Neural cell (in vitro differentiated cells): ENCODE measurements at regions not wholly inside any gene's neighbourhood (a gene's known extent, or its start where the extent isn't known, plus 50 kb on each side); places are given as distances from the start of the nearest gene placed in this dataset.

Experiments
- H2AFZ ChIP-seq: fragments of 200-600, 300-800 bp; sonication (generic), shearing (Covaris generic); 2 replicates; pipeline ENCODE4 v1.6.0; 2014; ENCODE audit warnings: low read depth, mild to moderate bottlenecking, antibody characterized with exemption, low read length, moderate library complexity
- H3F3A ChIP-seq: fragments of 200-600 bp; shearing (Covaris generic); 2 replicates; pipeline ENCODE4 v1.6.1; 2016; ENCODE audit warnings: mild to moderate bottlenecking, moderate library complexity, mixed read lengths, antibody characterized with exemption, low read length; ENCODE audit not compliant: insufficient read depth, poor library complexity, severe bottlenecking
- H3K27ac ChIP-seq: fragments of 200-600, 300-800 bp; sonication (generic), shearing (Covaris generic); 2 replicates; pipeline ENCODE4 v1.5.1; 2014; ENCODE audit warnings: mild to moderate bottlenecking, low read length, moderate library complexity
- H3K27me3 ChIP-seq: fragments of 300-800, 200-600 bp; sonication (generic), shearing (Covaris generic); 2 replicates; pipeline ENCODE4 v1.6.0; 2014; ENCODE audit warnings: mild to moderate bottlenecking, low read depth, low read length, moderate library complexity; ENCODE audit not compliant: insufficient read depth
- H3K36me3 ChIP-seq: fragments of 300-800, 200-600 bp; sonication (generic), shearing (Covaris generic); 2 replicates; pipeline ENCODE4 v1.5.1; 2014; ENCODE audit warnings: mild to moderate bottlenecking, antibody characterized with exemption, low read length, moderate library complexity; ENCODE audit not compliant: insufficient read depth
- H3K4me2 ChIP-seq: fragments of 300-800, 200-600 bp; sonication (generic), shearing (Covaris generic); 2 replicates; pipeline ENCODE4 v1.6.0; 2014; ENCODE audit warnings: mild to moderate bottlenecking, low read length
- H3K4me3 ChIP-seq: fragments of 300-800, 200-600 bp; sonication (generic), shearing (Covaris generic); 2 replicates; pipeline ENCODE4 v1.5.1; 2014; ENCODE audit warnings: mild to moderate bottlenecking, low read length, moderate library complexity
- H3K79me2 ChIP-seq: fragments of 200-600 bp; shearing (Covaris generic); replicated peaks from 2 replicates; pipeline ENCODE4 v1.6.0; 2014; ENCODE audit warnings: mild to moderate bottlenecking, low read length, moderate library complexity; ENCODE audit not compliant: insufficient read depth
- H3K9ac ChIP-seq: fragments of 300-800, 200-600 bp; sonication (generic), shearing (Covaris generic); 2 replicates; pipeline ENCODE4 v1.6.1; 2016; ENCODE audit warnings: mild to moderate bottlenecking, low read length, mixed read lengths
- H3K9me2 ChIP-seq: fragments of 200-600 bp; shearing (Covaris generic); 2 replicates; pipeline ENCODE4 v1.6.1; 2016; ENCODE audit warnings: mild to moderate bottlenecking, low read length, mixed read lengths; ENCODE audit not compliant: insufficient read depth
- H3K9me3 ChIP-seq: fragments of 200-600, 300-800 bp; sonication (generic), shearing (Covaris generic); 2 replicates; pipeline ENCODE4 v1.6.1; 2016; ENCODE audit warnings: mild to moderate bottlenecking, mixed run types, low read length, moderate library complexity, mixed read lengths
- H4K20me1 ChIP-seq: fragments of 200-600 bp; shearing (Covaris generic); 2 replicates; pipeline ENCODE4 v1.6.1; 2016; ENCODE audit warnings: mild to moderate bottlenecking, mixed run types; ENCODE audit not compliant: insufficient read depth
- EP300 ChIP-seq: fragments of 450-650 bp; conservative IDR thresholded peaks from 2 replicates; pipeline ENCODE4 v1.6.1; 2014; ENCODE audit warnings: antibody characterized with exemption, mild to moderate bottlenecking, moderate library complexity; ENCODE audit not compliant: poor library complexity, severe bottlenecking
- EZH2 ChIP-seq: fragments of 200-600, 300-800 bp; shearing (Covaris generic), sonication (generic); IDR thresholded peaks from 2 replicates; pipeline ENCODE4 v1.6.1; 2014; ENCODE audit warnings: antibody characterized with exemption, low read length, borderline replicate concordance, mild to moderate bottlenecking; ENCODE audit not compliant: insufficient read depth, poor library complexity, severe bottlenecking
- MXI1 ChIP-seq: fragments of 450-650 bp; conservative IDR thresholded peaks from 2 replicates; pipeline ENCODE4 v1.6.1; 2014; ENCODE audit warnings: antibody characterized with exemption, mild to moderate bottlenecking; ENCODE audit not compliant: poor library complexity, severe bottlenecking
- POLR2AphosphoS5 ChIP-seq: IDR thresholded peaks from 2 replicates; pipeline ENCODE4 v1.6.1; 2012
- RAD21 ChIP-seq: fragments of 450-650 bp; conservative IDR thresholded peaks from 2 replicates; pipeline ENCODE4 v1.6.1; 2014; ENCODE audit warnings: antibody characterized with exemption, mild to moderate bottlenecking, moderate library complexity
- SMC3 ChIP-seq: fragments of 450-650 bp; conservative IDR thresholded peaks from 2 replicates; pipeline ENCODE4 v1.6.1; 2014; ENCODE audit warnings: antibody characterized with exemption, mild to moderate bottlenecking, moderate library complexity; ENCODE audit not compliant: poor library complexity
- TAF1 ChIP-seq: IDR thresholded peaks from 2 replicates; pipeline ENCODE4 v1.6.1; 2012; ENCODE audit warnings: low read depth
- TF ChIP-seq, protein P1 (sequence below): IDR thresholded peaks from 2 replicates; pipeline ENCODE4 v1.6.1; 2012; ENCODE audit warnings: borderline replicate concordance
- TF ChIP-seq, protein P2 (sequence below): fragments of 450-650 bp; IDR thresholded peaks from 2 replicates; pipeline ENCODE4 v1.5.1; 2014; ENCODE audit warnings: antibody characterized with exemption, mild to moderate bottlenecking, moderate library complexity; ENCODE audit not compliant: poor library complexity, severe bottlenecking

DNA sequence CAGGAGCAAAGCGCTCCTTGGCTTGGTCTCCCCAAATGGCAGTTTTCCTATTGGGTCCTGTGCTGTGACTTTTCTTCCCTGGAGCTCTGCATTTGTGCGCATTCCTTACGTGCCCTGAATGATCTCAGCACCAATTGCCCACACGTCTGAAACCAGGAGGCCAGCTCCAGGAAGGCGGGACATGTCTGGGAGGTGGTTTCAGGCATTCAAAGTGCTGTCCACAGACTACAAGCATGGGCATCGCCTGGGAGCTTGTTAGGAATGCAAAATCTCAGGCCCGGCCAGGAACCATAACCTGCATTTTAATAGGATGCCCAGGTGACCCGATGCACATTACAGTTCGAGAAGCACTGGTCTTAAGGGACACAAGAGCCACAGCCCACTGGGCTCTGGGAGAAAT is 239.6 kb downstream of the ANKRD60 start:
- Histone ChIP-seq H3K4me2 (no peak overlapping the region), H3K36me3 (no peaks in the 10 kb centered on the region), H3K4me3 (no peak overlapping the region)

GRCh38 chr20:57988422-57988821 is 240.0 kb downstream of the ANKRD60 start:
- no peaks in the 10 kb centered on the region for H3K27me3 ChIP-seq
- no peaks in the 10 kb centered on the region for H3F3A ChIP-seq
- no peaks in the 10 kb centered on the region for H3K9me3 ChIP-seq
- H2AFZ ChIP-seq: no peak overlapping the region
- H3K4me2 ChIP-seq: no peak overlapping the region
- no peaks in the 10 kb centered on the region for H4K20me1 ChIP-seq
- H3K36me3 ChIP-seq: no peaks in the 10 kb centered on the region
- no peaks in the 10 kb centered on the region for H3K9me2 ChIP-seq
- no peak overlapping the region for H3K9ac ChIP-seq
- H3K27ac ChIP-seq: no peak overlapping the region
- TF ChIP-seq MXI1 (no peak), EZH2 (no peak), TAF1 (no peak), POLR2AphosphoS5 (no peak), RAD21 (no peak), EP300 (no peak), SMC3 (no peak)
- TF ChIP-seq, protein P1, sequence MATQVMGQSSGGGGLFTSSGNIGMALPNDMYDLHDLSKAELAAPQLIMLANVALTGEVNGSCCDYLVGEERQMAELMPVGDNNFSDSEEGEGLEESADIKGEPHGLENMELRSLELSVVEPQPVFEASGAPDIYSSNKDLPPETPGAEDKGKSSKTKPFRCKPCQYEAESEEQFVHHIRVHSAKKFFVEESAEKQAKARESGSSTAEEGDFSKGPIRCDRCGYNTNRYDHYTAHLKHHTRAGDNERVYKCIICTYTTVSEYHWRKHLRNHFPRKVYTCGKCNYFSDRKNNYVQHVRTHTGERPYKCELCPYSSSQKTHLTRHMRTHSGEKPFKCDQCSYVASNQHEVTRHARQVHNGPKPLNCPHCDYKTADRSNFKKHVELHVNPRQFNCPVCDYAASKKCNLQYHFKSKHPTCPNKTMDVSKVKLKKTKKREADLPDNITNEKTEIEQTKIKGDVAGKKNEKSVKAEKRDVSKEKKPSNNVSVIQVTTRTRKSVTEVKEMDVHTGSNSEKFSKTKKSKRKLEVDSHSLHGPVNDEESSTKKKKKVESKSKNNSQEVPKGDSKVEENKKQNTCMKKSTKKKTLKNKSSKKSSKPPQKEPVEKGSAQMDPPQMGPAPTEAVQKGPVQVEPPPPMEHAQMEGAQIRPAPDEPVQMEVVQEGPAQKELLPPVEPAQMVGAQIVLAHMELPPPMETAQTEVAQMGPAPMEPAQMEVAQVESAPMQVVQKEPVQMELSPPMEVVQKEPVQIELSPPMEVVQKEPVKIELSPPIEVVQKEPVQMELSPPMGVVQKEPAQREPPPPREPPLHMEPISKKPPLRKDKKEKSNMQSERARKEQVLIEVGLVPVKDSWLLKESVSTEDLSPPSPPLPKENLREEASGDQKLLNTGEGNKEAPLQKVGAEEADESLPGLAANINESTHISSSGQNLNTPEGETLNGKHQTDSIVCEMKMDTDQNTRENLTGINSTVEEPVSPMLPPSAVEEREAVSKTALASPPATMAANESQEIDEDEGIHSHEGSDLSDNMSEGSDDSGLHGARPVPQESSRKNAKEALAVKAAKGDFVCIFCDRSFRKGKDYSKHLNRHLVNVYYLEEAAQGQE: no peak
- TF ChIP-seq, protein P2, sequence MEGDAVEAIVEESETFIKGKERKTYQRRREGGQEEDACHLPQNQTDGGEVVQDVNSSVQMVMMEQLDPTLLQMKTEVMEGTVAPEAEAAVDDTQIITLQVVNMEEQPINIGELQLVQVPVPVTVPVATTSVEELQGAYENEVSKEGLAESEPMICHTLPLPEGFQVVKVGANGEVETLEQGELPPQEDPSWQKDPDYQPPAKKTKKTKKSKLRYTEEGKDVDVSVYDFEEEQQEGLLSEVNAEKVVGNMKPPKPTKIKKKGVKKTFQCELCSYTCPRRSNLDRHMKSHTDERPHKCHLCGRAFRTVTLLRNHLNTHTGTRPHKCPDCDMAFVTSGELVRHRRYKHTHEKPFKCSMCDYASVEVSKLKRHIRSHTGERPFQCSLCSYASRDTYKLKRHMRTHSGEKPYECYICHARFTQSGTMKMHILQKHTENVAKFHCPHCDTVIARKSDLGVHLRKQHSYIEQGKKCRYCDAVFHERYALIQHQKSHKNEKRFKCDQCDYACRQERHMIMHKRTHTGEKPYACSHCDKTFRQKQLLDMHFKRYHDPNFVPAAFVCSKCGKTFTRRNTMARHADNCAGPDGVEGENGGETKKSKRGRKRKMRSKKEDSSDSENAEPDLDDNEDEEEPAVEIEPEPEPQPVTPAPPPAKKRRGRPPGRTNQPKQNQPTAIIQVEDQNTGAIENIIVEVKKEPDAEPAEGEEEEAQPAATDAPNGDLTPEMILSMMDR: no peak
- no peak overlapping the region for H3K4me3 ChIP-seq
- H3K79me2 ChIP-seq: no peaks in the 10 kb centered on the region

More for the DNA sequence above, 239.6 kb downstream of the ANKRD60 start:
- Histone ChIP-seq H3K9me2 (no peaks in the 10 kb centered on the region), H4K20me1 (no peaks in the 10 kb centered on the region), H2AFZ (no peak overlapping the region), H3K9me3 (no peaks in the 10 kb centered on the region), H3K27me3 (no peaks in the 10 kb centered on the region), H3K79me2 (no peaks in the 10 kb centered on the region), H3K9ac (no peak overlapping the region), H3K27ac (no peak overlapping the region), H3F3A (no peaks in the 10 kb centered on the region)
- no peak for TF ChIP-seq EZH2
- TF ChIP-seq POLR2AphosphoS5: no peak
- no peak for TF ChIP-seq SMC3

DNA sequence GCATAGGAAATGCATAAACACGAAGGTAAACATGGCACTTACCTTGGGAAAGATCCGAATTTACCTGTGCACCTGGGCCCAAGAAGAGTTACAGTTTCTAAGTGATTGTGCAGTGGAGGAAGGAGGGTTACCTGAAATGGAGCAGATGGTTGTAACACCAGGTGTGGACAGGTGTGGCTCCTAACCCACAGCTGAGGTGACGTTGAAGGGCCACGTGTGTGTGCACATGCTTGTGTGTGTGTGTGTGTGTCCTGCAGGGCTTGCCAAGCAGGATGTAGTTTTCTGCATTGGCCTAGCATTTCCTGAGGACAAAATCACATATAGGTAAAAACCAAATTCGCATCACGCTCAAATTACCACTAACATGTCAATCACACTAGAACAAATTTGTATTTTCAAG is 240.8 kb downstream of the ANKRD60 start:
- H3K4me3 ChIP-seq: no peak overlapping the region
- TF ChIP-seq MXI1 (no peak), EP300 (no peak), POLR2AphosphoS5 (no peak), TAF1 (no peak), EZH2 (no peak), RAD21 (no peak), SMC3 (no peak)
- TF ChIP-seq, protein P2: no peak
- TF ChIP-seq, protein P1: no peak
- H3K4me2 ChIP-seq: no peak overlapping the region
- no peak overlapping the region for H3K9ac ChIP-seq
- no peaks in the 10 kb centered on the region for H3K36me3 ChIP-seq
- H2AFZ ChIP-seq: no peak overlapping the region
- no peaks in the 10 kb centered on the region for H3F3A ChIP-seq
- H3K27me3 ChIP-seq: no peaks in the 10 kb centered on the region
- no peaks in the 10 kb centered on the region for H3K79me2 ChIP-seq
- no peak overlapping the region for H3K27ac ChIP-seq
- no peaks in the 10 kb centered on the region for H3K9me3 ChIP-seq
- no peaks in the 10 kb centered on the region for H3K9me2 ChIP-seq
- no peaks in the 10 kb centered on the region for H4K20me1 ChIP-seq
